Retinal pigment epithelial cell (primary cell): ENCODE measurements at regions not wholly inside any gene's neighbourhood (a gene's known extent, or its start where the extent isn't known, plus 50 kb on each side); places are given as distances from the start of the nearest gene placed in this dataset.

Experiments used
- DNase-seq: peaks from one replicate; pipeline ENCODE4 v3.0.0-alpha.2; 2010; ENCODE audit warnings: low read depth
- H3K4me3 ChIP-seq: 2 replicates; pipeline ENCODE4 v1.5.1; 2011; ENCODE audit warnings: mild to moderate bottlenecking, low read length, control low read depth, moderate library complexity
- CTCF ChIP-seq: conservative IDR thresholded peaks from 2 replicates; pipeline ENCODE4 v1.5.1; 2011; ENCODE audit warnings: low read depth, low read length, control low read depth, inconsistent platforms

GRCh38 chr4:27861381-27861787 lies 1000.7 kb downstream of the STIM2 start:
- peak; percentile 26 for DNase-seq
- TF ChIP-seq CTCF = peak; percentile 77
- H3K4me3 ChIP-seq = no peak overlapping the region

GRCh38 chr4:27861802-27862201 lies 1001.2 kb downstream of the STIM2 start:
- TF ChIP-seq CTCF = no peak
- no peak for DNase-seq
- H3K4me3 ChIP-seq = no peak overlapping the region

GRCh38 chr4:27873596-27873995 lies 1013.0 kb downstream of the STIM2 start:
- no peak for DNase-seq
- TF ChIP-seq CTCF = no peak
- no peak overlapping the region for H3K4me3 ChIP-seq

GRCh38 chr4:27881705-27882104 lies 1021.1 kb downstream of the STIM2 start:
- DNase-seq = no peak
- no peak for TF ChIP-seq CTCF

GRCh38 chr4:27886120-27886519 lies 1025.5 kb downstream of the STIM2 start:
- DNase-seq = no peak
- TF ChIP-seq CTCF = no peak
- no peak overlapping the region for H3K4me3 ChIP-seq

More at GRCh38 chr4:27881705-27882104, 1021.1 kb downstream of the STIM2 start:
- H3K4me3 ChIP-seq = no peak overlapping the region

- no peak for DNase-seq
- H3K4me3 ChIP-seq = no peak overlapping the region
- TF ChIP-seq CTCF = no peak
Observed at GRCh38 chr4:27887646-27888045, 1027.0 kb downstream of the STIM2 start.

- H3K4me3 ChIP-seq = no peak overlapping the region
- no peak for DNase-seq
- no peak for TF ChIP-seq CTCF
Observed at GRCh38 chr4:27888505-27888904, 1027.9 kb downstream of the STIM2 start.
